HG02678 (cell line): ENCODE measurements at regions not wholly inside any gene's neighbourhood (a gene's known extent, or its start where the extent isn't known, plus 50 kb on each side); places are given as distances from the start of the nearest gene placed in this dataset.

Source experiments
- ATAC-seq: cut with Tn5 transposase; IDR thresholded peaks from one replicate; pipeline ENCODE4 v1.9.1; 2021; ENCODE audit warnings: mild to moderate bottlenecking, moderate library complexity; ENCODE audit not compliant: unreplicated experiment

DNA sequence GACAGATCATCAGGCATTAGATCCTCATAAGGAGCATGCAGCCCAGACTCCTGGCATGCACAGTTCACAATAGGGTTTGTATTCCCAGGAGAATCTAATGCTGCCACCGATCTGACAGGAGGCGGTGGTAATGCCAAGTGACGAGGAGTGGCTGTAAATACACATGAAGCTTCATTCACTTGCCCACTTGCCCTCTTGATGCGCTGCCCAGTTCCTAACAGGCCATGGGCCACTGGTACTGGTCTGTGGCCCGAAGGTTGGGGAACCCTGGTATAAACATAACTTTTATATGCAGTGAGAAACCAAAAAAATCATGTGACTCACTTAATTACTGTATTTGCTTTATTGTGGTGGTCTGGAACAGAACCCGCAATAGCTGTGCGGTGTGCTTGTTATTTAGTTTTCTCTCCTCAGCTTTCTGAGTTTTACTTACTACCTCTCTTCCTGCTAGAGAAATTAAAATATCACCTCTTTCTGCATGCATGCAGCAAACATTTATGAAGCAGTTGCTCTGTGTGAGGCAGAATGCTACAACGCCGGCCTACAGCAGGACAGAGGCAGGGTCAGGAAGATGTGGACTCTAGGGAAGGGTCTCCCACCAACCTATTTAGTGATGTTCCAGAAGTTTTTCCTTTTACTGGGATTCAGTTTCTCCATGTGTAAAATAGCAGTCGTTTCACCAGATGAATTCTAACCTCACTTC, 151.3 kb downstream of the MAF start:
- ATAC-seq: no peak

DNA sequence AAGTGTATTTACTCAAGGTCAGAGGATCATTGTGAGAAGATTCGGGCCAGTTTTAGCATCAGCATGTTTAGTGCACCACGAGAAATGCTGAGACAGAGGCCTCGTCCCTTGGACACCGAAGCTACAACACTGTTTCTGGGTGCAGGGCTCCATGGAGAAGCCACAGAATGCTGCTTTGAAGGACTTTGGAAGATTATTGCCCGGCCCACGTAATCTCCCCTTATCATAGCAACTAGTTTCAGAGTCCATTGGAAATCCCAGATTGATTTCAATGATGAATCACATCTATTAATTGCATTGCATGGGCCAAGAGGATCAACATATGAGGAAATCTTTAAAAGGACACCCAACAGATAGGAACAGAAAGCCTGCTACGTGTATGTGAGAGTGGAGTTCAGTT, 156.0 kb downstream of the MAF start:
- no peak for ATAC-seq

DNA sequence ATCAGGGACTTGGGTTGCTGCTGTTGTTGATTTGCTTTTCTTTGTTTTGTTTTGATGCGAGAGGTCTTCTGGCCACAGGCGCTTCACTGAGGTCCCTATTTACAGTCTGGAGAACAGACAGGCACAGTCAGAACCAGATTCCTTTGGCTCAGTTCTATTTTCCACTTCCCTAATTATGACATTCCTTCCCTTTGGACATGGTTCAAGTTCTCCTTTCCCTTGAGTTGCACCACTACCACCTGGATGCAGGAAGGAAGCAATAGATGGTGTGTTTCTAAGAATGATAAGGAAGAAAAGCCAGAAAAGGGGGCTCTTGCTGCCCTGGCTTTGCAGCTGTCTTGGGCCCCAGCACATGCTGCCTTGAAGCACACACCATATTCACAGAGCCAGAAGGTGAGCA, 160.6 kb downstream of the MAF start:
- no peak for ATAC-seq

DNA sequence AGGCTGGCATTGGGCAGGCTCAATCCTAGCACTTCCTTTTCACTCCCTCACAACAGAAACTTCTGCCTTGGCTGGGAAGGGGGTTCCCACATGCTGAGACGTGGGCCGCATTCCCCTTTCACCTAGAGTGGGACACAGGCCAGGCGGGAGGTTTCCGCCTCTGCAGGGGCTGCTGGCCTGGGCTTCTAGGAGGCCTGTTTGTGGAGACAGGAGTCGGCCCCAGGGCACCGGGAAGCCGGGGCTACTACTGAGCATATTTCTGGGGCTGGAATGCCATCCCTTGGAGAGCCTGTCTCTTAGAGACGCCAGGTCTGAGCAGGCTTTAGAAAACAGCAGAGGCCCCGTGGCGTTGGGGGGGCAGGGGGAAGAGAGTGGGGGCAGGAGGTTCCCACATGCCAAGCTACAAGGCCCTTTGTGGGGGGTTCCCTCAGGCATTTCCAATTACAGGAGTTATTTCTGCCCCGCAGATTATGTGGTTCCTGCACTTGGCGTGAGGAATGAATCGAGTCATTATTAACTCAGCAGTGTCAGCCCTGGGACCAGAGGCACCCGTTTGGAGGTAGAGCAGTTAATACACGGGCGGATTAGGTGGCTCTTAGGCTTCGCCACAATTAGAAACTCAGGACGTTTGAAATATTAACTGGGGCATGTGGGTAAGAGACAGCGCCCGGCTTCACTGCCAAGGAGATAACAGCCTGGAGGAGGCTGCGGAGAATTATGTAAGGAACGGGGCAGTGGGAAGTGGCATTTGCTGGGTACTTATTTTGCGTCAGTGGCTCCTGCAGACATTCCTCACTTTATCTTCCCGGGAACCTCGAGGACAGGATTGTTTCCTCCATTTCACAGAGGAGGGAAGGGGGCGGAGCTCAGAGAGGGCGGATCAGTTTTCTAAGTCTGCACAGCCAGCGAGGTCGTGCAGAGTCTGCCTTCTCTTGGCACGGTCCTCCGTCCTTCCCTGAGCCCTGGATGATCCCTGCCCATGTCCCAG, 162.5 kb downstream of the MAF start:
- no peak for ATAC-seq

DNA sequence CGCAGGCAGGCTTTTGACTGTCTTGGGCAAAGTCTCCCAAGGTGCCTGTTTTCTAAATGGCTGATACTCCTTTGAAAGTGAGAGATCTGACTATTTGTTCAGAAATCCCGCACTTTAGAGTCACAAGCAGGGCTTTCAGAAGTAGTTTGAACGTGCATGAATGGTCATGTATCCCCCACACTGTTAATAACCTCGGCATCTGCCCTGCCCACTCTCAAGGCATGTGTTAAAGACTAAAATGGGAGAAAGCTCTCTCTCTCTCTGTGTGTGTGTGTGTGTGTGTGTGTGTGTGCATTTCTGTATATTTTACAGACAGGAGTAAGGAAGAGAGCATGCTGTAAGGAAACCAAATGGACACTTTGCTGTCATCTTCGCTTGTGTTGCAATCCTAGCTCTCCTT, 163.7 kb downstream of the MAF start:
- no peak for ATAC-seq

DNA sequence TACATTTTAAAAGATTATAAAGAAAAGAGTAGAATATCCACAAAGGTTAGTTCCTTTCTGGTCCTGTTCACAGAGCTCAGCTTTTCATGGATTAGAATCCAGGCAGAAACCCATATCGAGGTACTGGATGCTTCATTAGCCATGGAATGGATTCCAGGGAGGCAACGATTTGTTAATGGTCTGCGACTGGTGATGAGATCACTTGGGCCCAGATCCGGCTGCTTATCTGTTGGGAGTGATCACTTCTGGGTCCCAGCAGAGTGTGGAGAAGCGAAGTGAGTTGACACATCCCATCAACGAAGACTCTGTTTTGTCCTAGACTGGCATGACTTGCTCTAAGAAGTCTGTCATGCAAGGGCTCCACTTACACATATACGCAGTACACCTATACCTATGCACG, 165.8 kb downstream of the MAF start:
- no peak for ATAC-seq

DNA sequence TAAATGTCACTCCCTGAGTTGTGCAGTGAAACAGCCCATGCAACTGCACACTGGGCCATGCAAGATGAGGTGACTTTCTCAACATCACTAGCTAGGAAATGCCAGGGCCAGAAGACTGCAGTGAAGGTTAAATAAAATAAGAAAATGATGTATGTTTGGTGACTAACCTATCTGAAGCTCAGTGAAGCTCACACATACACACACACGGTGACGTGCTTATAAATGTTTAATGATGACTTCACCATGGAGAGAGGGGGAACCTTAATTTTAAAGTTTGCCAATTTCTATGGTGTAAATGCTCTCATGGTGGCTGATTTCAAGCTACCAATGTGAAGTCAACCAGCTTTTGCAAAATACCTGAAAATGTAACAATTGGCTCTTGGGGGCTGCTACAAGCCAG, 166.4 kb downstream of the MAF start:
- ATAC-seq: no peak

DNA sequence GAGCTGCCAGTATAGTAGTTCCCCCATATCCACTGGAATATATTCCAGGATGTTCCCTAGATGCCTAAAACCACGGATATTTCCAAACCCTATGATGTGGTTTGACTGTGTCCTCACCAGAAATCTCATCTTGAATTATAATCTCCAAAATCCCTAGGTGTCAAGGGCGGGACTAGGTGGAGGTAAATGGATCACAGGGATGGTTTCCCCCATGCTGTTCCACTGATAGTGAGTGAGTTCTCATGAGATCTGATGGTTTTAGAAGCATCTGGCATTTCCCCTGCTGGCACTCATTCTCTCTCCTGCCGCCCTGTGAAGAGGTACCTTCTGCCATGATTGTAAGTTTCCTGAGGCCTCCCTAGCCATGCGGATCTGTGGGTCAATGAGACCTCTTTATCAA, 168.6 kb downstream of the MAF start:
- ATAC-seq: no peak

DNA sequence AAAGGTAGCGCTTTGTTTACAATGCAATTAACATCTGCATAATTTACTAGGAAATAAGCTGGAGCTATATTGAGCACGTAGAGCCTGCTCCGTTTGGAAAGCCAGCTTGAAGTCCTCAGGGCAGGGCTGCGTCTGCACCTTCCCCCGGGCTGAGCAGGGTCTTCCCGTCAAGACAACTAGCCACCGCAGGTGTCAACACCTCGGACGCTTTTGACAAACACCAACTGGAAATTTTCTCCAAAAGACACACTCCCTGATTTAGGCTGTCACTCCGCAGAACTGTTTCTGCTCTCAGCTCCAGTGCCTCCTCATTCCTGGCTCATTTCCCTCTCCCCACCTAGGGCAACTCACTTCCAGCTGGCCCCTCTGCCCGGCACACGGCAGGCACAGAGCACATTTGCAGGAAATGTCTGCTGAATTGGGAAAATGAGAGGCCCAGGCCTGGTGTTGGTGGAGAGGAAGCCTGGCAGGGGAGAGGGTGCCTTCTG, 170.3 kb downstream of the MAF start:
- ATAC-seq: no peak

DNA sequence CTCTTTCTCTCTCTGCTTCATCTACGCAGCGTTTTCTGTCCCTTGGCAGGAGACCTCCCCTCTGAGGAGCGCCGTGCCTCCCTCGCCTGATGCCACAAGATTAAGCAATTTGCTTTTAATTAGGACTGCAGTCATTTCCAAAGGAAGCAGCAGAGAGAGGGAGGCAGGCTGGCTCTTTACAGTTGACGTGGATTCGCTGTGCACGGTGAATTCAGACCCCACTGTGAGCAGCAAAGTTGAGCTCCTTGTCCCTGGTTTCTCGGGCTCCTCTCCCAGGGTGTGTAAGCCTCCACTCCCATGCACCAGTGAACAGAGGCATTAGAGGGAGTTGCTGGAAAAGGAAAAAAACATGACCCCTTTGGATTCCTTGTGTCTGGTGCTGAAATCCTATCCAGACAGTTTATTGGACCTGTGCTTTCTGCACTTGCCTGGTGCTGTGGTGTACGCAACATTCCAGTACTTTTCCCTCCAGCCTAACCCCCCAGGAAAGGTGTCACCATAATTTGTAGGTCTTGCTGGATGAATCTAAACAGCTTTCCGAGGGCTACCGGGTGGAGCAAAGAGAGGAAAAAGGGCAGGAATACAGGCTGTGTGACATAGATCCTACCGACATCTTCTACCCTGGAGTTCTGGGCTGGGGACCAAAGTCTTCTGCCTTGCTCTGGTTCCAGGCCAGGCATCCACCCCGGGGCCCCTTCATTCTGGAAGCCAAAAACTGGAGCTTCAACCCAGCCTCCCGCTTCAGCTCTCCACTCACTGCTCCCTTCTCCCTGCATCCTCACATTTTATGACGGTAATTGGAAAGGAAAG, 171.0 kb downstream of the MAF start:
- ATAC-seq: no peak

DNA sequence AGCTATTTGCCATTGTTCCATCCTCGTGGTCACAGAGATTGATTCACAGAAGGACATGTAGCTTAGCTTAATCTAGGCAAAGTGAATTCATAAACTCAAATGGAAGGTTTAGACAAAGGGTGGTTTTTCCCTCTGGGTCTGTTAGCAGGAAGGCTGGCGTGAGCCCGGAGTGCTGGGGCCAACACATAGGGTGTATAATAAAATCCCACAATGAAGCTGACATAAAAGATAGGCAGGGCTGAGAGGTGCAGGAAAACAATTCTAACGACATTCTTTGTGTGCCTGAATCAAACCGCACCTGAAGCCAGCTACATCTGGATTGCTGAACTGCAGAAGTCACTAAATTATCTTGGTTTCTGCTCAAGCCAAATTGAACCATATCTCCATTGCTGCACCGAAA, 173.9 kb downstream of the MAF start:
- ATAC-seq: no peak

DNA sequence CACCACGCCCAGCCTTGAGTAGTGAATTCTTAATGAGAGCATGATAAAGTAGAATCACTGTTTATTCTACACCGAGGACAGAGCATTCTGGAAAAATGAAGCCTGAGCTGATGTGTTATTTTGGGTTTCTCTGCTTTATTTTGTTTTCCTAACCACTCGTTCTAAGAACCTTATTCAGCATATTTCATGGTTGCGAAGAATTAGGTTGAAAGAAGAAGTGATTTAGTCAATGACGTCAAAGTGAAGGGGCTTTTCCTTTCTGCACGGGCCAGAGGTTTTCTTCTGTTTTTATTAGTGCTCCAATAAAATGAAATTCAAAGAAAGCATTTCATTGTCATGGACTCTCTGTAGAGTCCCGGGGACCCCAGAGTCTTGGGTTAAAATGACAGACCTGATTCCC, 178.5 kb downstream of the MAF start:
- ATAC-seq: no peak

DNA sequence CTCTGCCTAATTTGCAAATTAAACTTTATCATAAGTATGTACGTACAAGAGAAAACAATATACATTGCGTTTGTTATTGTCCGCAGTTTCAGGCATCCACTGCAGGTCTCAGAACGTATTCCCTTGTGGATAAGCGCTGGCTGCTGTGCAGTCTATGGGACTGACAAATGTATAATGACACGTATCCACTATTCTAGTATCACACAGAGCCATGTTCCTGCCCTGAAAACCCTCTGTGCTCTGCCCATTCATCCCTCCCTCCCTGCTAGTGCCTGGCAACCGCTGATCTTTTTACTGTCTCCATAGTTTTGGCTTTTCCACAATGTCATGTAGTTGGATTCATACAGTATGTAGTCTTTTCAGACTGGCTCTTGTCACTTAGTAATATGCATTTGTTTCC, 179.4 kb downstream of the MAF start:
- no peak for ATAC-seq

DNA sequence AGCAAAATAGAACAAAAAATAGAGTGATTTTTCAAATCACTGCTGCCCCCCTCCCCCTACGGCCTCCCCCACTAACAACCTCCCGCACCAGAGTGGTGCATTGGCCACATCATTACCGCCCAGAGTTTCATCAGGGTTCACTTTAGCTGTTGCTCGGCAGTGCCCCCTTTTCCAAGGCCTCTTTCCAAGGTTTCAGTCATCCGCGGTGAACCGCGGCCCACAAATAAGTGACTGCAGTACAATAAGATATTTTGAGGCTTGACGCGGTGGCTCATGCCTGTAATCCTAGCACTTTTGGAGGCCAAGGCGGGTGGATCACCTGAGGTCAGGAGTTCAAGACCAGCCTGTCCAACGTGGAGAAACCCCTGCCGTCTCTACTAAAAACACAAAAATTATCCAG, 180.0 kb downstream of the MAF start:
- ATAC-seq: no peak

DNA sequence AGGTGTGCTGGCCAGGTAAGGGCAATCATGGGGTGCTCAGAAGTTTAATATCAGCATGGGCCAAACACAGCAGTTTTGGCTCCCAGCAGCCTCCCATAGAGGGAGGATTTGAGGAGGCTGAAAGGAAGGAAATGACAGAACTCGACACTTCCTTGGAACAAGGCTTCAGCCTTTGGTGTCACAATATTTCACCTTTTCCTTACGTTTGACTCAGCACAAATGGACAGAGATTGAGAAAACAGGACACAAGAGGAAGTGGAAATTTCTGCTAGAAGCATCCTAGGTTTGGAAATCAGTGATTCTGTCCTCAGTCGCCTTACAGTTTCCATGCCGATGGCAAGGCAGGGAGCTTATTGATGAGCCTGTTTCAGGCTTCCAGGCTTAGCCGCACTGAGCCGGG, 181.4 kb downstream of the MAF start:
- ATAC-seq: no peak

DNA sequence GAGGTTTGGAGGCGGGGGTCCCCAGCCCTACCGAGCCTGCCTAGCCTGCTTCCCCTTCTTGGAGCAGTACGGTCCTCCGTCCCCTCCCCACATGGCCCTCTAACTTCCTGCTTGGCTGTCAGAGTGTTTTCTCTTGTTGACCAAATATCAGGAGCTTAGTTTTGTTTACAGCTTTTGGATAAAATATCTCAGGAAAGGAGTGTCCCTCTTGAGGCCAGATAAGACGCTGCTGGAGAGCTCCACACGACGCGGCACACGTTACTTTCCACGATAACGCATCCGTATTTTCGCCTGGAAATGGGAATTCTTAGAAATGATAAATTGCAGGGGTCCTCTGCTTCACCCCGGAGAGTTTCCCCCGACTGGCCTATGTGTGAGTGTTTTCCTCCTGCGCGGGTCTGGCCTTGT, 182.9 kb downstream of the MAF start:
- ATAC-seq: no peak

DNA sequence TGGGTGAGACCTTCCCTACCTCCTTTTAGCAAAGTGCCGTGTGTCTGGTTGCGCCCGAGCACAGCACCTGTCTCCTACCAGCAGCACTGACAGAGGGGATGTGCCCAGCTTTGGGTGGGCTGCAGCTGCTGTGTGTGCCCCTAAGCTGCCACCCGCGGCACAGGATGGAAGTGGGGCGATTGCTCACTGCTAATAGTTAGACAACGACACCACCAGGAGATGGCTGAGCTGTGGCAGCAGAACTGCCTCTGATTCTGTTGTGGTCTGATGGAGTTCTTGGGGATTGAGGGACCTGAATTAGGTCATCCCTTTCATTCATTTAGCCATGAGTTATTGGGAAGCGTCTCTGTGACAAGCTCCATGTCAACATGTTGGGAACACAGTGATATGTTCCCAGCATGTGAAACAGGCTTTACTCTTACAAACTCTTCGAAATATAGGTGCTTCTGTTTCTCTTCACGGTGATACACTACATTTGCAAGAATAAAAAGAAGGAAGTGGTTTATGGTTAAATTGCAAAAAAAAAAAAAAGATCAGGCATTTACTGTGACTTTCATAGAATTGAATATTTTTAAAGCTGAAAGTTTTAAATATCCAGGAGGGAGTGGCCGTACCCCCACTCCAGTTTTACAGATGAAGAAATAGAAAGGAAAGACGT, 184.4 kb downstream of the MAF start:
- ATAC-seq: no peak

DNA sequence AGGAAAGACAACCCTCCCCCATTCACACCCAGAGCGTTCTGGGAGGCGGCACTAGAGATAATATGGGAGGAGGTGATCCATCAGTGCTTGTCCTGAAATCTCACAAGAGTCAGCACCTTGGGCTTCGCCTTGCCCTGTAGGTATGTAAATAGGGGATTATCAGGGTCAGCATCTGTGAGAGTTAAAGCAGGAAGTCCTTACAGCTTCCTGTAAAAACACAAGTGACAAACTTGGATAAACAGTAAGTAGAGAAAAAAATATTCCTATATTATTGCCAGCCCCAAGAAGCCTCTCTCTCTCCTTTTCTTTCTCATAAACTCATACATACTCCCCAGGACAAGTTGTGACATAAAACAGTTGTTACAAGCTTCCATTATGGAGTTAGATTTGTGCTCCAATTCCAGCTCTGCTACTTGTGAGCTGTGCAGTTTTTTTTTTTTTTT, 187.7 kb downstream of the MAF start:
- ATAC-seq: no peak

DNA sequence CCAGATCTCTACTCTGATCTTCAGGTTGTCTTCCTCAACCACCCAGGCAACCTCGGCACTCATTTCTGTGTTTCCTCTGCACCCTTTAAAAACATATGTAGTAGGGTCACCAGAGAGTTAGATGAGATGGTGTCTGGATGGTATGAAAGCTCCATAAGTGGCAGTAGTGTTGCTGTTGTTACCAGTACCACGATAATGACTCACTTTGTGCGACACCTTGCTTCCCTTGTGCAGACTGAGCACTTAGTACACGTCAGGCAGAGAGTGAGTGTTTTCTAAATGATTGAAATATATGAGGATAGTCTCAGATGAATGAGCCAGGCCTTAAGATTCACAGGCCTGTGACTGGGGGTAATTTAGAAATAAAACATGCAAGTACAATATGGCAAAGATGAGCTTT, 188.7 kb downstream of the MAF start:
- no peak for ATAC-seq

DNA sequence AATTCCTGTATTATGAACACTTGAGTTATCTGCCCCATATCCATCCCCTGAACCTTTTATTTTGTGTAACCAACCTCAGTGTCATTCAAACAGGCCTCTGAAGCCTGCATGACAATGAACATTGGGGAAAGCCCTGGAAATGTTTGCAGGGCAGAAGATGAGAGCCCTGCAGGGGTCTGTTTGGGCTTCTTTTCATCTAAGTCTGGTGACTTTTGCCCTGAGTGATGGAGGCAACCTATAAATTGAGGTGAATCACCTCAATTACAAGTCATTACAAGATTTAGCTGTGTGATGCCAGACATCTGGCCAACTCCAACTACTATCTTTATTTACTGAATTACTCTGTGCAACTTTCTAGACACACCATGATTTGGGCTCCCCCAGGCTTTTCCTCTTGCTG, 189.2 kb downstream of the MAF start:
- ATAC-seq: no peak

DNA sequence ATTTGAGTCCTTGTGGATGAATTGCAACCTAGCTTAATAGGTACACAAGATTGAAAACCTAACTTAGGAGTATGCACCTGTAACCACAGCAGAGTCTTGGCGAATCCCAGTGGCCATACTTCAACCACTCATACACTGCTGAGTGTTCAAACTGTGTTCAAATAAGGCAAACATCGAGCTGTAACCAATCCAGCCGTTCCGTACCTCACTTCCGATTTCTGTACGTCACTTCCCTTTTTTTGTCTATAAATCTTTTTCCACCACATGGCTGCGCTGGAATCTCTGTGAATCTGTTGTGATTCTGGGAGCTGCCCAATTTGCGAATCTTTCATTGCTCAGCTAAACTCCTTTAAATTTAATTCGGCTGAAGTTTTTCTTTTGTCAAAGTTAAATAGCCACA, 190.6 kb downstream of the MAF start:
- no peak for ATAC-seq
